ENCODE measurements at regions not wholly inside any gene's neighbourhood (a gene's known extent, or its start where the extent isn't known, plus 50 kb on each side); places are given as distances from the start of the nearest gene placed in this dataset.
"Not testable (repeated sequence)": the region's sequence is repeated elsewhere in the genome, so short reads cannot be mapped to it uniquely, and the experiment has no call there.

DNA sequence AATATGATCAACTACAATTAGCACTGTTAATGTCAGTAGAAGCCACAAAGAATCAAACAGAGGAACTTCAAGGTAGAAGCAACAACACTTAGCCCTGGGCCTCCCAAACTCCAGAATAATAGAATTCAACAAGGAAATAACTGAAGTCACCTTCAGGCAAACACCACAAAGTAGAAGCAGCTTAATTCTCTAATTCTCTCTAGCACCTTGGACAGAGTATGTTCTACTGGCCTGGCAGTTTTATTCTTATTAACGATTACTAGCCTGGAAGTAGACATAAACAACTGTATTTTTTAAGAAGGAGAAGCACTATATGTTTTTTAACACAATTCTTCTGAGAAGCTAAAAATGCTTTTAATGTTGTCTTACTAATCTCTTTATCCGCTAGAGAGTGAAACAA is 911.9 kb downstream of the DTWD2 start:
- CTCF ChIA-PET, result no interaction called here
- no peak for TF ChIP-seq CTCF (IDR thresholded peaks at IDR 0.05; ENCODE audit: control extremely low read depth, extremely low read depth, low read depth, missing control alignments)
- DNase-seq (ENCODE audit: extremely low spot score), result no peak
- POLR2A ChIA-PET, result no interaction called here

- POLR2A ChIA-PET, result no interaction called here
- no peak for DNase-seq (ENCODE audit: extremely low spot score)
- no peak for TF ChIP-seq CTCF (IDR thresholded peaks at IDR 0.05; ENCODE audit: control extremely low read depth, extremely low read depth, low read depth, missing control alignments)
- CTCF ChIA-PET, result interaction anchor here (1.0 kb wide), 1 partner anchor 12 kb away, joined by 3 read pairs; no protein-coding TSS in a partner anchor
These were observed 918.3 kb downstream of the DTWD2 start for GRCh38 chr5:118070041-118070440.

DNA sequence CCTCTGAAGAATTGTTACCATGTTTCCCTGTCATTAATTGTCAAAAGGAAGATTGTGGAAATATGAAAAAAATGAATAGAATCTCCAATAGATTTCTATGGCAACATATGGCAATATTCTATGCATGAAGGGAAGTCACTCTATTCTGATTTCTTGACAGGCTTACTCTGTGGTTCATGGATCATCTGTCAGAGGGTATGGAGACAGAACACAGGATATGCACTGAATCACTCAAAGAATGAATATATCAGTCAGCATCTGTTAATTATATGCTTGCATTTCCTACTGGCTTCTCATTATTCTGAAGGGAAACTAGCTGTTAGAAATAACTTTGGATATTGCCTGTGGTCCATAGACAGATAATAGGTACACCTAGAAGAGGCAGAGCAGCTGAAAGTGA is 918.9 kb downstream of the DTWD2 start:
- no peak for TF ChIP-seq CTCF (IDR thresholded peaks at IDR 0.05; ENCODE audit: control extremely low read depth, extremely low read depth, low read depth, missing control alignments)
- CTCF ChIA-PET, result interaction anchor here (1.0 to 1.1 kb wide), 2 partner anchors 10 to 13 kb away, joined by 3 read pairs; no protein-coding TSS in a partner anchor
- no peak for DNase-seq (ENCODE audit: extremely low spot score)
- POLR2A ChIA-PET, result no interaction called here

GRCh38 chr5:118068886-118069285 is 919.5 kb downstream of the DTWD2 start:
- POLR2A ChIA-PET, result no interaction called here
- no peak for TF ChIP-seq CTCF (IDR thresholded peaks at IDR 0.05; ENCODE audit: control extremely low read depth, extremely low read depth, low read depth, missing control alignments)
- CTCF ChIA-PET, result interaction anchor here (1.0 to 1.1 kb wide), 2 partner anchors 9 to 13 kb away, joined by 3 read pairs; no protein-coding TSS in a partner anchor
- no peak for DNase-seq (ENCODE audit: extremely low spot score)

GRCh38 chr5:118063836-118064235 is 924.5 kb downstream of the DTWD2 start:
- CTCF ChIA-PET; POLR2A ChIA-PET; DNase-seq (ENCODE audit: extremely low spot score): not testable (repeated sequence)

DNA sequence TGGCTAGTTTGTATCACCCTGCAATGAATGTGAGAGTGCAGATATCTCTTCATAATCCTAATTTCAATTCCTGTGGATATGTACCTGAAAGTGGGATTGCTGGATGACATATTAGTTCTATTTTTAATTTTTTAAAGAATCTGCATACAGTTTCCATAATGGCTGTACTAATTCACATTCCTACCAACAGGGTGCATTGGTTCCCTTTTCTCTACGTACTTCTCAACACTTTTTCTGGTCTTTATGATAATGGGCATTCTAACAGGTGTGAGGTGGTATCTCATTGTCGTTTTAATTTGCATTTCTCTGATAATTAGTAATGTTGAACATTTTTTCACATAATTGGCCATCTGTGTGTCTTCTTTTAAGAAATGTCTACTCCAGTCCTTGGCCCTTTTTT is 927.5 kb downstream of the DTWD2 start:
- no peak for DNase-seq (ENCODE audit: extremely low spot score)
- no peak for TF ChIP-seq CTCF (IDR thresholded peaks at IDR 0.05; ENCODE audit: control extremely low read depth, extremely low read depth, low read depth, missing control alignments)
- CTCF ChIA-PET, result no interaction called here
- POLR2A ChIA-PET, result no interaction called here

DNA sequence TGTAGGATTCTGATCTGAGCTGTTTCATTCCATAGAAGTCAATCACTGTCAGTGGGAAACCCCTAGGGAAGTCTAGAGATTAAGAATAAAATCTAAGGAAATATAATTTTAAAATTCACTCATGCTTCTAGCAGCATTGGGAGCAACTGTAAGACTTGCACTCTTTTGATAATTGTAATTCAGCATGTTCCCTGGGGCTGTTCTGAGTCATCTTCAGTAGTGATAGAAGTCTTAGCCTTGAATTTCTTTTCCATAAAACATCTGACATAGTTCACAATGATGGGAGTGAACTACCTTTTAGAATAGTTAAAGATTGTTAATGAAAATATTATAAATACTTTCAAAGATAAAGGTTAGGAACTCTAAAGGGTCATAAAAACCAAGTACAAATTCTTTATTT is 935.8 kb downstream of the DTWD2 start:
- POLR2A ChIA-PET, result no interaction called here
- no peak for TF ChIP-seq CTCF (IDR thresholded peaks at IDR 0.05; ENCODE audit: control extremely low read depth, extremely low read depth, low read depth, missing control alignments)
- CTCF ChIA-PET, result interaction anchor here (0.9 kb wide), 1 partner anchor 10 kb away, joined by 4 read pairs; no protein-coding TSS in a partner anchor
- no peak for DNase-seq (ENCODE audit: extremely low spot score)
